H1 (cell line): ENCODE measurements at regions not wholly inside any gene's neighbourhood (a gene's known extent, or its start where the extent isn't known, plus 50 kb on each side); places are given as distances from the start of the nearest gene placed in this dataset.

Experiments
- CTCF ChIP-seq, 3 experiments: IDR thresholded peaks; 1 replicate in 2 of 3; 2 replicates in 1 of 3; pipeline versions ENCODE4 v1.5.1 to v1.6.1; 2011; ENCODE audit warnings: low read length in 3 of 3, mild to moderate bottlenecking in 3 of 3, inconsistent platforms in 2 of 3, low read depth in 1 of 3, moderate library complexity in 1 of 3; ENCODE audit not compliant: insufficient read depth in 1 of 3; ENCODE audit errors: control extremely low read depth in 1 of 3
- EP300 ChIP-seq, 2 experiments: IDR thresholded peaks; 1 replicate in 1 of 2; 2 replicates in 1 of 2; pipeline ENCODE4 v1.6.1; 2011 to 2012; ENCODE audit warnings: low read depth in 2 of 2, low read length in 2 of 2, mild to moderate bottlenecking in 2 of 2, borderline replicate concordance in 1 of 2, inconsistent platforms in 1 of 2, moderate library complexity in 1 of 2
- JUN ChIP-seq: IDR thresholded peaks from 2 replicates; pipeline ENCODE4 v1.6.1; 2011; ENCODE audit warnings: low read depth, mild to moderate bottlenecking, improper control_type of control experiment, low read length
- MAX ChIP-seq: IDR thresholded peaks from 2 replicates; pipeline ENCODE4 v1.6.1; 2012; ENCODE audit warnings: inconsistent platforms
- POLR2A ChIP-seq, 2 experiments: IDR thresholded peaks; 1 replicate in 1 of 2; 2 replicates in 1 of 2; pipeline ENCODE4 v1.6.1; 2011; ENCODE audit warnings: low read depth in 2 of 2, low read length in 2 of 2, mild to moderate bottlenecking in 2 of 2; ENCODE audit errors: control extremely low read depth in 1 of 2
- RAD21 ChIP-seq, 2 experiments: IDR thresholded peaks in 1 of 2; conservative IDR thresholded peaks in 1 of 2; 2 replicates each; pipeline ENCODE4 v1.6.1; 2011; ENCODE audit warnings: low read depth in 2 of 2, low read length in 2 of 2, improper control_type of control experiment in 1 of 2, inconsistent platforms in 1 of 2, mild to moderate bottlenecking in 1 of 2, moderate library complexity in 1 of 2
- SIN3A ChIP-seq, 2 experiments: IDR thresholded peaks in 1 of 2; conservative IDR thresholded peaks in 1 of 2; 2 replicates each; pipeline ENCODE4 v1.6.1; 2011 to 2012; ENCODE audit warnings: low read length in 2 of 2, improper control_type of control experiment in 1 of 2, low read depth in 1 of 2, mild to moderate bottlenecking in 1 of 2
- SP1 ChIP-seq: IDR thresholded peaks from 2 replicates; pipeline ENCODE4 v1.6.1; 2011; ENCODE audit warnings: low read depth, low read length
- ZNF274 ChIP-seq: IDR thresholded peaks from 2 replicates; pipeline ENCODE4 v1.7.0; 2012; ENCODE audit warnings: low read length, borderline replicate concordance; ENCODE audit errors: extremely low read depth

- no peak for TF ChIP-seq CTCF (IDR thresholded peaks at IDR 0.05; ENCODE audit: control extremely low read depth in 1 of 3, insufficient read depth in 1 of 3, low read depth in 1 of 3, low read length in 3 of 3)
- TF ChIP-seq POLR2A (IDR thresholded peaks at IDR 0.05; ENCODE audit: control extremely low read depth in 1 of 2, low read depth in 2 of 2, low read length in 2 of 2): no peak
- TF ChIP-seq EP300 (IDR thresholded peaks at IDR 0.05; ENCODE audit: borderline replicate concordance in 1 of 2, low read depth in 2 of 2, low read length in 2 of 2): no peak
- TF ChIP-seq SIN3A (conservative IDR thresholded peaks at IDR 0.05 in 1 of 2, IDR thresholded peaks at IDR 0.05 in 1 of 2; ENCODE audit: low read depth in 1 of 2, low read length in 2 of 2): no peak
- TF ChIP-seq MAX: no peak
- TF ChIP-seq ZNF274: no peak
- no peak for TF ChIP-seq JUN
- no peak for TF ChIP-seq SP1
- TF ChIP-seq RAD21 (IDR thresholded peaks at IDR 0.05 in 1 of 2, conservative IDR thresholded peaks at IDR 0.05 in 1 of 2; ENCODE audit: low read depth in 2 of 2, low read length in 2 of 2): no peak
These were observed 97.2 kb downstream of the KDR start for GRCh38 chr4:55028196-55028595.
